ENCODE measurements at regions not wholly inside any gene's neighbourhood (a gene's known extent, or its start where the extent isn't known, plus 50 kb on each side); places are given as distances from the start of the nearest gene placed in this dataset.

DNA sequence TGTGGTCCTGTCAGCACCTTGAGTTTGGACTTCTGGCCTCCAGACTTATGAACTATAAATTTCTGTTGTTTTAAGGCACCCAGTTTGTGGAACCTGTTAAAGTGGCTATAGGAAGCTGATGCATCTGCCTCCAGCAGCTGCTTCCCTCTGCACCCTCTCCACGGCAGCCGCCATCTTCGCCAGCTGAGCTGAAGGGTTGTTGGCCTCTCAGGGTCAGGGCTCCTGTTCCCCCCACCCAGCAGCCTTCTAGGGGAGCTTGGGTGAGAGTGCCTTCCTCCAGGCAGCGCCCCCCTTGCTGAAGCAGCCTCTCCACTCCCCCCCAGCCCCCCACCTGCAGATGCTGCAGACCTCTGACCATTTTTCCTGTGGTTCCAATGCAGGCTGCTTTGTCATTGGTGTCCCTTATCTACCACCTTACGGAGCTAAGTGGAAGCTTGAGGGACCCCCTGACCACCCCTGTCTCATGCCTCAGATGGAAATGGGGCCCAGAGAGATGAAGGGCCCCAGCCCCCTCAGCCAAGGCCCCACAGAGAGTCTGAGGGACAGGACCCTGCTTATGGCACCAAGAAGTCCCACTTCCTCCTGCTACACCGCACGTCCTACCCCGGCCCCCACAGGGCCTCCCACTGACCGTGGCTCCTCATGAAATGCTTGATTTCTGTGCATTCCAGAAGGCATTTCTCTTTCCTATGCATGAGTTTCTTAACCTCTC, 61.4 kb upstream of the TLE3 start:
- POLR2A ChIA-PET (ENCODE audit: unreplicated experiment) = no interaction called here
- in situ Hi-C loops (cut with MboI; ENCODE audit: low sequenced_read_pairs) = no loop called here
- BruUV-seq (replicated peaks) = no TSS peak

More for the DNA sequence above, 61.4 kb upstream of the TLE3 start:
- no peak overlapping the region for H3K4me3 ChIP-seq (ENCODE audit: insufficient read depth, low read depth, low read length)
- TF ChIP-seq FOS (IDR thresholded peaks at IDR 0.05; ENCODE audit: low read depth, low read length) (no peak), CHD1 (IDR thresholded peaks at IDR 0.05; ENCODE audit: low read depth, low read length) (no peak), RFX5 (IDR thresholded peaks at IDR 0.05; ENCODE audit: low read depth, low read length) (no peak), BHLHE40 (IDR thresholded peaks at IDR 0.05; ENCODE audit: low read depth, low read length) (no peak), MAFK (IDR thresholded peaks at IDR 0.05; ENCODE audit: low read depth, low read length) (no peak), MXI1 (IDR thresholded peaks at IDR 0.05; ENCODE audit: borderline replicate concordance, low read depth, low read length) (no peak), RCOR1 (IDR thresholded peaks at IDR 0.05; ENCODE audit: insufficient replicate concordance, low read length) (no peak), SMC3 (IDR thresholded peaks at IDR 0.05; ENCODE audit: low read depth, low read length) (no peak), USF2 (IDR thresholded peaks at IDR 0.05; ENCODE audit: low read depth, low read length) (no peak), POLR2A (IDR thresholded peaks at IDR 0.05; ENCODE audit: low read depth, low read length) (no peak)
- TF ChIP-seq, protein P1, sequence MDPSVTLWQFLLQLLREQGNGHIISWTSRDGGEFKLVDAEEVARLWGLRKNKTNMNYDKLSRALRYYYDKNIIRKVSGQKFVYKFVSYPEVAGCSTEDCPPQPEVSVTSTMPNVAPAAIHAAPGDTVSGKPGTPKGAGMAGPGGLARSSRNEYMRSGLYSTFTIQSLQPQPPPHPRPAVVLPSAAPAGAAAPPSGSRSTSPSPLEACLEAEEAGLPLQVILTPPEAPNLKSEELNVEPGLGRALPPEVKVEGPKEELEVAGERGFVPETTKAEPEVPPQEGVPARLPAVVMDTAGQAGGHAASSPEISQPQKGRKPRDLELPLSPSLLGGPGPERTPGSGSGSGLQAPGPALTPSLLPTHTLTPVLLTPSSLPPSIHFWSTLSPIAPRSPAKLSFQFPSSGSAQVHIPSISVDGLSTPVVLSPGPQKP (IDR thresholded peaks at IDR 0.05; ENCODE audit: borderline replicate concordance, low read depth, low read length) = no peak
- H4K8ac ChIP-seq (ENCODE audit: low read depth in 2 of 2, low read length in 2 of 2) = no peak overlapping the region
- intact Hi-C loops (cut with micrococcal nuclease) (no loop called here), dilution Hi-C loops (cut with HindIII; ENCODE audit: low sequenced_read_pairs, unreplicated experiment) (no loop called here)
- peaks cover 2% of the 10 kb centered on the region; the same call in 1 of the 2 replicates for H3K9me1 ChIP-seq (ENCODE audit: insufficient read depth, low read length)
- 0 out of 2 replicates have a peak, but pooled peaks cover 4% of the 10 kb centered on the region for H4K20me1 ChIP-seq (ENCODE audit: insufficient read depth, low read length)
- no peak overlapping the region for H2BK20ac ChIP-seq (ENCODE audit: low read depth, low read length)
- H3K9me3 ChIP-seq (ENCODE audit: control insufficient read depth, insufficient read depth, low read length) = peaks cover 3% of the 10 kb centered on the region; the same call in 1 of the 2 replicates
- no peak overlapping the region for H3K18ac ChIP-seq (ENCODE audit: low read depth, low read length)
- H2AK9ac ChIP-seq (replicated peaks; ENCODE audit: low read depth, low read length, poor library complexity) = no peak overlapping the region
- no peak overlapping the region for H4K5ac ChIP-seq (ENCODE audit: low read depth, low read length)
- H3K4ac ChIP-seq (ENCODE audit: low read depth, low read length) = no peak overlapping the region
- H3K23ac ChIP-seq (ENCODE audit: low read depth, low read length) = no peak overlapping the region
- no peak overlapping the region for H3K56ac ChIP-seq (ENCODE audit: extremely low read depth, insufficient read depth, low read length)
- no peak overlapping the region for H3K27ac ChIP-seq (ENCODE audit: insufficient read depth, low read length)
- ATAC-seq (ENCODE audit: low read depth) (no peak), DNase-seq (no peak)
- H2AK5ac ChIP-seq (ENCODE audit: low read depth, low read length) = no peak overlapping the region
- no peak overlapping the region for H2BK120ac ChIP-seq (ENCODE audit: low read depth, low read length)
- peaks cover 13% of the 10 kb centered on the region for H3K4me1 ChIP-seq (ENCODE audit: control insufficient read depth, insufficient read depth, low read length)
- peaks cover 57% of the 10 kb centered on the region for H3K27me3 ChIP-seq (ENCODE audit: control insufficient read depth, insufficient read depth, low read length)
- no peak overlapping the region for H3K9ac ChIP-seq (ENCODE audit: low read depth, low read length)
- H3K79me1 ChIP-seq (ENCODE audit: low read depth in 1 of 2, low read length in 2 of 2) = no peaks in the 10 kb centered on the region
- no peak overlapping the region for H2BK15ac ChIP-seq (ENCODE audit: low read depth, low read length)
- H3K36me3 ChIP-seq (ENCODE audit: control insufficient read depth, insufficient read depth, low read length) = no peaks in the 10 kb centered on the region
- H3K4me2 ChIP-seq (ENCODE audit: low read depth, low read length) = no peak overlapping the region
- WGBS, 2 experiments (ENCODE audit: extremely low coverage in 2 of 2, insufficient read length in 1 of 2) = 83% methylated on average over 4 of the region's 9 CpGs; no CpG with 5 or more reads in 1 of the 2 experiments
- H4K91ac ChIP-seq (ENCODE audit: insufficient read depth, low read depth, low read length) = no peak overlapping the region
- H3K14ac ChIP-seq (replicated peaks; ENCODE audit: low read depth, low read length) = no peak overlapping the region
- no peak overlapping the region for H2AFZ ChIP-seq (replicated peaks; ENCODE audit: low read length, poor library complexity)
- no peak overlapping the region for H2BK5ac ChIP-seq (ENCODE audit: low read depth, low read length, poor library complexity, severe bottlenecking)
- CTCF ChIA-PET = interaction anchor here (0.7 kb wide), 1 partner anchor 26 kb away, joined by 3 read pairs; no protein-coding TSS in a partner anchor
